ENCODE measurements at regions not wholly inside any gene's neighbourhood (a gene's known extent, or its start where the extent isn't known, plus 50 kb on each side); places are given as distances from the start of the nearest gene placed in this dataset.

- Histone ChIP-seq H3K9me2 (ENCODE audit: insufficient read depth) (no peaks in the 10 kb centered on the region), H3K27ac (ENCODE audit: low read depth) (no peak overlapping the region), H3K4me2 (no peak overlapping the region), H2AFZ (no peak overlapping the region), H3K4me3 (no peak overlapping the region), H3F3A (replicated peaks; ENCODE audit: low read depth) (0 out of 2 replicates have a peak, but pooled peaks cover 3% of the 10 kb centered on the region), H4K20me1 (replicated peaks; ENCODE audit: insufficient read depth) (no peaks in the 10 kb centered on the region), H3K79me2 (replicated peaks; ENCODE audit: insufficient read depth) (no peaks in the 10 kb centered on the region), H3K4me1 (ENCODE audit: insufficient read depth) (no peaks in the 10 kb centered on the region), H3K27me3 (ENCODE audit: insufficient read depth) (no peaks in the 10 kb centered on the region), H3K36me3 (ENCODE audit: insufficient read depth) (no peaks in the 10 kb centered on the region)
- peaks cover 32% of the 10 kb centered on the region for H3K36me3 Mint-ChIP-seq (ENCODE audit: low read depth)
- H3K27ac Mint-ChIP-seq, result no peak overlapping the region
- H3K9me3 Mint-ChIP-seq, result peaks cover 73% of the 10 kb centered on the region
- no peak overlapping the region for H3K4me3 Mint-ChIP-seq
- no peak for ATAC-seq
- no peak for DNase-seq (ENCODE audit: low spot score)
- no peaks in the 10 kb centered on the region for H3K4me1 Mint-ChIP-seq
- H3K27me3 Mint-ChIP-seq (ENCODE audit: insufficient read depth, low read depth, poor library complexity), result peaks cover 4% of the 10 kb centered on the region
- TF ChIP-seq POLR2AphosphoS5 (IDR thresholded peaks at IDR 0.05; ENCODE audit: low read depth) (no peak), ZNF114 (CRISPR knock-in tag; IDR thresholded peaks at IDR 0.05) (no peak), CTCF (conservative IDR thresholded peaks at IDR 0.05; ENCODE audit: low read depth in 2 of 2) (no peak), CREB1 (CRISPR knock-in tag; IDR thresholded peaks at IDR 0.05; ENCODE audit: low read depth) (no peak), EZH2phosphoT487 (IDR thresholded peaks at IDR 0.05; ENCODE audit: unreplicated experiment) (no peak), ETS1 (IDR thresholded peaks at IDR 0.05) (no peak), ZNF331 (CRISPR knock-in tag; IDR thresholded peaks at IDR 0.05; ENCODE audit: low read depth) (no peak), JUNB (IDR thresholded peaks at IDR 0.05; ENCODE audit: unreplicated experiment) (no peak), NANOG (IDR thresholded peaks at IDR 0.05; ENCODE audit: borderline replicate concordance) (no peak), STAT1 (IDR thresholded peaks at IDR 0.05; ENCODE audit: unreplicated experiment) (no peak), ZNF462 (CRISPR knock-in tag; IDR thresholded peaks at IDR 0.05) (no peak), REST (IDR thresholded peaks at IDR 0.05; ENCODE audit: unreplicated experiment) (no peak), EZH2 (IDR thresholded peaks at IDR 0.05; ENCODE audit: low read depth, unreplicated experiment) (no peak)
These were observed 166.7 kb downstream of the CRLF2 start for GRCh38 chrX:1045680-1046314.

All from GM23338 (cell line).